Stimulated activated CD4-positive, alpha-beta T cell treated with anti-CD3 and anti-CD28 coated beads, Interleukin-15, amount 100 ng/mL, for 24 hours (primary cell): ENCODE measurements at regions not wholly inside any gene's neighbourhood (a gene's known extent, or its start where the extent isn't known, plus 50 kb on each side); places are given as distances from the start of the nearest gene placed in this dataset.

ENCODE experiments used
- DNase-seq: peaks from one replicate; pipeline ENCODE4 v3.0.0-alpha.2; 2020

GRCh38 chr6:151701911-151702562, 105.4 kb upstream of the ESR1 start:
- no peak for DNase-seq

GRCh38 chr6:151702851-151703658, 104.4 kb upstream of the ESR1 start:
- no peak for DNase-seq

GRCh38 chr6:151704383-151704782, 103.1 kb upstream of the ESR1 start:
- DNase-seq = peak; percentile 64

- DNase-seq = no peak
These were observed 101.3 kb upstream of the ESR1 start for GRCh38 chr6:151705993-151706733.

- DNase-seq = no peak
These were observed 98.2 kb upstream of the ESR1 start for GRCh38 chr6:151709329-151709728.

GRCh38 chr6:151716526-151716932, 91.0 kb upstream of the ESR1 start:
- DNase-seq = no peak

- DNase-seq = no peak
These were observed 88.4 kb upstream of the ESR1 start for GRCh38 chr6:151719070-151719469.

- DNase-seq = no peak
These were observed 86.3 kb upstream of the ESR1 start for GRCh38 chr6:151721146-151721545.

- no peak for DNase-seq
These were observed 85.8 kb upstream of the ESR1 start for GRCh38 chr6:151721671-151722070.

- no peak for DNase-seq
These were observed 85.1 kb upstream of the ESR1 start for GRCh38 chr6:151722342-151722741.

GRCh38 chr6:151723152-151723551, 84.3 kb upstream of the ESR1 start:
- DNase-seq = peak; percentile 73

GRCh38 chr6:151729829-151730495, 77.5 kb upstream of the ESR1 start:
- no peak for DNase-seq

- no peak for DNase-seq
These were observed 77.0 kb upstream of the ESR1 start for GRCh38 chr6:151730496-151730870.

GRCh38 chr6:151731313-151731712, 76.2 kb upstream of the ESR1 start:
- DNase-seq = no peak

GRCh38 chr6:151733680-151734320, 73.7 kb upstream of the ESR1 start:
- DNase-seq = no peak

GRCh38 chr6:151738267-151738666, 69.2 kb upstream of the ESR1 start:
- no peak for DNase-seq

- DNase-seq = no peak
These were observed 68.5 kb upstream of the ESR1 start for GRCh38 chr6:151738960-151739359.

GRCh38 chr6:151740820-151741219, 66.7 kb upstream of the ESR1 start:
- DNase-seq = no peak

GRCh38 chr6:151747896-151748295, 59.6 kb upstream of the ESR1 start:
- DNase-seq = no peak

- no peak for DNase-seq
These were observed 58.1 kb upstream of the ESR1 start for GRCh38 chr6:151749341-151749740.

- DNase-seq = no peak
These were observed 53.9 kb upstream of the ESR1 start for GRCh38 chr6:151753581-151753980.

GRCh38 chr6:151757506-151757955, 50.0 kb upstream of the ESR1 start:
- DNase-seq = peak; percentile 46
